Left lung (tissue), 4 donors: ENCODE measurements at regions not wholly inside any gene's neighbourhood (a gene's known extent, or its start where the extent isn't known, plus 50 kb on each side); places are given as distances from the start of the nearest gene placed in this dataset.

Experiments used
- ATAC-seq: fragments of 200-7000 bp; cut with Tn5 transposase; one replicate; pipeline ENCODE4 v1.9.1; 2020; ENCODE audit warnings: moderate library complexity
- DNase-seq, 4 donors: peaks; one replicate each; pipeline ENCODE4 v3.0.0-alpha.2; 2013 to 2020
- H3K27ac ChIP-seq, 2 donors: fragments of 200-600 bp; sonication (generic) in 1 of 2; one replicate each; pipeline versions ENCODE4 v1.5.0 to v1.8.0; 2020 to 2021
- H3K27me3 ChIP-seq, 2 donors: fragments of 200-600 bp; sonication (generic) in 1 of 2; one replicate each; pipeline versions ENCODE4 v1.5.0 to v1.8.0; 2020 to 2021
- H3K36me3 ChIP-seq, 2 donors: fragments of 200-600 bp; sonication (generic) in 1 of 2; one replicate each; pipeline versions ENCODE4 v1.5.0 to v1.8.0; 2020 to 2021
- H3K4me1 ChIP-seq, 2 donors: fragments of 200-600 bp; one replicate each; pipeline ENCODE4 v1.8.0; 2021
- H3K4me3 ChIP-seq, 2 donors: fragments of 200-600 bp; sonication (generic) in 1 of 2; one replicate each; pipeline versions ENCODE4 v1.5.0 to v1.8.0; 2020 to 2021; ENCODE audit warnings: mild to moderate bottlenecking in 1 of 2
- H3K9me3 ChIP-seq, 2 donors: fragments of 200-600 bp; sonication (generic) in 1 of 2; one replicate each; pipeline versions ENCODE4 v1.5.0 to v1.8.0; 2020 to 2021
- CTCF ChIP-seq, 2 donors: fragments of 200-600 bp; sonication (generic) in 1 of 2; IDR thresholded peaks; one replicate each; pipeline versions ENCODE4 v1.5.0 to v1.8.0; 2021; ENCODE audit warnings: antibody characterized with exemption in 2 of 2
- intact Hi-C, 2 donors: fragments of 100-400 bp; cut with DNase I; formaldehyde crosslinking; loops; one replicate each; pipeline versions ENCODE4 v1.11.2 to v1.14.2; 2022
- donor health status: DM: no; HTN: yes; CAD: no.
- donor health status: DM: no; HTN: no; CAD: no.

- TF ChIP-seq CTCF (IDR thresholded peaks at IDR 0.05) = no peak
- peak overlapping the region in 1 of 2 donors; percentile 44 for H3K27ac ChIP-seq
- H3K4me3 ChIP-seq = peak overlapping the region; percentile 47
- H3K27me3 ChIP-seq = no peaks in the 10 kb centered on the region
- DNase-seq (peak in 3 of 4 donors; percentile 2 to 44 (median 37)), ATAC-seq (peak; percentile 74)
- H3K4me1 ChIP-seq = peaks cover 4 to 12% of the 10 kb centered on the region in 2 donors
- H3K36me3 ChIP-seq = no peaks in the 10 kb centered on the region
- intact Hi-C loops = no loop called here
- no peaks in the 10 kb centered on the region for H3K9me3 ChIP-seq
Observed at GRCh38 chr5:127228540-127229184, 61.9 kb upstream of the MEGF10 start.

- TF ChIP-seq CTCF (IDR thresholded peaks at IDR 0.05) = peak in 1 of 2 donors; percentile 25
- DNase-seq (peak; percentile 32 to 94 (median 56)), ATAC-seq (peak; percentile 91)
- Histone ChIP-seq H3K9me3 (no peaks in the 10 kb centered on the region), H3K36me3 (no peaks in the 10 kb centered on the region), H3K4me3 (peak overlapping the region; percentile 47), H3K4me1 (peaks cover 4 to 12% of the 10 kb centered on the region in 2 donors), H3K27ac (peak overlapping the region; percentile 44 to 56), H3K27me3 (no peaks in the 10 kb centered on the region)
- intact Hi-C loops = no loop called here
Observed at GRCh38 chr5:127229185-127229889, 61.3 kb upstream of the MEGF10 start.

- Histone ChIP-seq H3K4me1 (peaks cover 4 to 12% of the 10 kb centered on the region in 2 donors), H3K27ac (no peak overlapping the region), H3K27me3 (no peaks in the 10 kb centered on the region), H3K9me3 (no peaks in the 10 kb centered on the region), H3K4me3 (no peak overlapping the region), H3K36me3 (no peaks in the 10 kb centered on the region)
- DNase-seq (no peak), ATAC-seq (no peak)
- intact Hi-C loops = no loop called here
- no peak for TF ChIP-seq CTCF (IDR thresholded peaks at IDR 0.05)
Observed at GRCh38 chr5:127231118-127231517, 59.5 kb upstream of the MEGF10 start.

- intact Hi-C loops = no loop called here
- Histone ChIP-seq H3K36me3 (no peaks in the 10 kb centered on the region), H3K27ac (no peak overlapping the region), H3K27me3 (no peaks in the 10 kb centered on the region), H3K9me3 (no peaks in the 10 kb centered on the region), H3K4me3 (no peak overlapping the region), H3K4me1 (peaks cover 3 to 12% of the 10 kb centered on the region in 2 donors)
- DNase-seq (no peak), ATAC-seq (no peak)
- no peak for TF ChIP-seq CTCF (IDR thresholded peaks at IDR 0.05)
Observed at GRCh38 chr5:127233590-127233989, 57.0 kb upstream of the MEGF10 start.

- ATAC-seq (no peak), DNase-seq (no peak)
- TF ChIP-seq CTCF (IDR thresholded peaks at IDR 0.05) = no peak
- Histone ChIP-seq H3K9me3 (no peaks in the 10 kb centered on the region), H3K27ac (no peak overlapping the region), H3K36me3 (no peaks in the 10 kb centered on the region), H3K4me1 (no peaks in the 10 kb centered on the region), H3K27me3 (no peaks in the 10 kb centered on the region), H3K4me3 (no peak overlapping the region)
- intact Hi-C loops = no loop called here
Observed at GRCh38 chr5:127235136-127235535, 55.5 kb upstream of the MEGF10 start.
